ENCODE measurements at regions not wholly inside any gene's neighbourhood (a gene's known extent, or its start where the extent isn't known, plus 50 kb on each side); places are given as distances from the start of the nearest gene placed in this dataset.
"Not testable (repeated sequence)": the region's sequence is repeated elsewhere in the genome, so short reads cannot be mapped to it uniquely, and the experiment has no call there.

- no peak for DNase-seq
Measured at GRCh38 chr10:118968482-118968881, 61.0 kb upstream of the NANOS1 start.

- no peak for DNase-seq
Measured at GRCh38 chr10:118969014-118969413, 60.5 kb upstream of the NANOS1 start.

GRCh38 chr10:118970770-118971169 is 58.7 kb upstream of the NANOS1 start:
- DNase-seq, result peak; percentile 49

GRCh38 chr10:118971187-118971586 is 58.3 kb upstream of the NANOS1 start:
- no peak for DNase-seq

- no peak for DNase-seq
Measured at GRCh38 chr10:118971876-118972275, 57.6 kb upstream of the NANOS1 start.

- DNase-seq, result no peak
Measured at GRCh38 chr10:118973744-118974143, 55.8 kb upstream of the NANOS1 start.

GRCh38 chr10:118974951-118975350 is 54.6 kb upstream of the NANOS1 start:
- DNase-seq, result no peak

GRCh38 chr10:118976219-118976618 is 53.3 kb upstream of the NANOS1 start:
- DNase-seq, result not testable (repeated sequence)

GRCh38 chr10:118977022-118977599 is 52.4 kb upstream of the NANOS1 start:
- no peak for DNase-seq

GRCh38 chr10:118977835-118978234 is 51.7 kb upstream of the NANOS1 start:
- no peak for DNase-seq

- no peak for DNase-seq
Measured at GRCh38 chr10:118978316-118978997, 51.1 kb upstream of the NANOS1 start.

- no peak for DNase-seq
Measured at GRCh38 chr10:118978998-118979350, 50.5 kb upstream of the NANOS1 start.

GRCh38 chr10:118979661-118980060 is 49.9 kb upstream of the NANOS1 start:
- DNase-seq, result no peak
